ENCODE measurements at regions not wholly inside any gene's neighbourhood (a gene's known extent, or its start where the extent isn't known, plus 50 kb on each side); places are given as distances from the start of the nearest gene placed in this dataset.
A peak's percentile ranks its signal among the peaks of the same experiment; 100 is the strongest.

DNA sequence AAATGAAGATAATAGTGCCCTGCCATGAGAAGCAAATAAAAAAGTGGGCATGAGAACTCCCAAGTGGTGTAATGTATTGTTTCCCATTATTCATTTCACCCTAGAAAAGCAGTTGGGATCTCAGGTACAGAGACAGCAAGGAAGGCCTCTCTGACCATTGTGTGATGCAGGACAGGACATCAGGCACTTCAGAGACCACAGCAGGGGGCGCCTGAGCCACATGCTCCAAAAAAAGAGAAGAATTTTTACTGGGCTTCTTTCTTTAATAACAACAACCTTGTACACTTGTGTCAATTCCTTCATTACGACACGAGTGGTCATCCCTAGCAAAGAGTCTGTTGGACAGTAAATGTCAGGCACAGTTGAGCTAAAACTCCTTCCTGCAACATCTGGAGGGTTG is 533.3 kb downstream of the OMA1 start:
- TF ChIP-seq EZH2 (IDR thresholded peaks at IDR 0.05; ENCODE audit: low read depth) = no peak
- TF ChIP-seq, protein P1, sequence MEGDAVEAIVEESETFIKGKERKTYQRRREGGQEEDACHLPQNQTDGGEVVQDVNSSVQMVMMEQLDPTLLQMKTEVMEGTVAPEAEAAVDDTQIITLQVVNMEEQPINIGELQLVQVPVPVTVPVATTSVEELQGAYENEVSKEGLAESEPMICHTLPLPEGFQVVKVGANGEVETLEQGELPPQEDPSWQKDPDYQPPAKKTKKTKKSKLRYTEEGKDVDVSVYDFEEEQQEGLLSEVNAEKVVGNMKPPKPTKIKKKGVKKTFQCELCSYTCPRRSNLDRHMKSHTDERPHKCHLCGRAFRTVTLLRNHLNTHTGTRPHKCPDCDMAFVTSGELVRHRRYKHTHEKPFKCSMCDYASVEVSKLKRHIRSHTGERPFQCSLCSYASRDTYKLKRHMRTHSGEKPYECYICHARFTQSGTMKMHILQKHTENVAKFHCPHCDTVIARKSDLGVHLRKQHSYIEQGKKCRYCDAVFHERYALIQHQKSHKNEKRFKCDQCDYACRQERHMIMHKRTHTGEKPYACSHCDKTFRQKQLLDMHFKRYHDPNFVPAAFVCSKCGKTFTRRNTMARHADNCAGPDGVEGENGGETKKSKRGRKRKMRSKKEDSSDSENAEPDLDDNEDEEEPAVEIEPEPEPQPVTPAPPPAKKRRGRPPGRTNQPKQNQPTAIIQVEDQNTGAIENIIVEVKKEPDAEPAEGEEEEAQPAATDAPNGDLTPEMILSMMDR (conservative IDR thresholded peaks at IDR 0.05) = no peak
- ChIA-PET CTCF (no interaction called here), POLR2A (ENCODE audit: unreplicated experiment) (no interaction called here)
- Histone ChIP-seq H3K27ac (no peak overlapping the region), H3K9me2 (ENCODE audit: insufficient read depth) (no peaks in the 10 kb centered on the region), H3K36me3 (ENCODE audit: low read depth) (no peaks in the 10 kb centered on the region), H3K4me3 (no peak overlapping the region), H3K9me3 (ENCODE audit: insufficient read depth, low read depth) (no peaks in the 10 kb centered on the region), H3F3A (ENCODE audit: insufficient read depth, low read depth) (no peaks in the 10 kb centered on the region), H2AFZ (no peak overlapping the region), H3K4me1 (replicated peaks; ENCODE audit: insufficient read depth) (no peaks in the 10 kb centered on the region), H3K79me2 (ENCODE audit: low read depth) (no peaks in the 10 kb centered on the region), H4K20me1 (ENCODE audit: insufficient read depth) (no peaks in the 10 kb centered on the region), H3K4me2 (no peak overlapping the region), H3K27me3 (ENCODE audit: insufficient read depth, low read depth) (peaks cover 4% of the 10 kb centered on the region; the same call in 1 of the 2 replicates)
- no TSS peak for BruUV-seq (replicated peaks)
- peak in 1 of 2 experiments; percentile 6 for DNase-seq
- intact Hi-C loops (cut with micrococcal nuclease; ENCODE audit: unreplicated experiment) = no loop called here

GRCh38 chr1:58011978-58012377 is 534.5 kb downstream of the OMA1 start:
- ChIA-PET POLR2A (ENCODE audit: unreplicated experiment) (no interaction called here), CTCF (no interaction called here)
- BruUV-seq (replicated peaks) = no TSS peak
- Histone ChIP-seq H3F3A (ENCODE audit: insufficient read depth, low read depth) (no peaks in the 10 kb centered on the region), H3K4me2 (no peak overlapping the region), H3K27ac (no peak overlapping the region), H3K9me3 (ENCODE audit: insufficient read depth, low read depth) (no peaks in the 10 kb centered on the region), H3K4me3 (no peak overlapping the region), H3K27me3 (ENCODE audit: insufficient read depth, low read depth) (peaks cover 4% of the 10 kb centered on the region; the same call in 1 of the 2 replicates), H3K9me2 (ENCODE audit: insufficient read depth) (no peaks in the 10 kb centered on the region), H2AFZ (no peak overlapping the region), H3K36me3 (ENCODE audit: low read depth) (no peaks in the 10 kb centered on the region), H3K4me1 (replicated peaks; ENCODE audit: insufficient read depth) (no peaks in the 10 kb centered on the region), H4K20me1 (ENCODE audit: insufficient read depth) (no peaks in the 10 kb centered on the region), H3K79me2 (ENCODE audit: low read depth) (no peaks in the 10 kb centered on the region)
- DNase-seq = no peak
- TF ChIP-seq, protein P1 (conservative IDR thresholded peaks at IDR 0.05) = no peak
- TF ChIP-seq EZH2 (IDR thresholded peaks at IDR 0.05; ENCODE audit: low read depth) = no peak
- intact Hi-C loops (cut with micrococcal nuclease; ENCODE audit: unreplicated experiment) = no loop called here

DNA sequence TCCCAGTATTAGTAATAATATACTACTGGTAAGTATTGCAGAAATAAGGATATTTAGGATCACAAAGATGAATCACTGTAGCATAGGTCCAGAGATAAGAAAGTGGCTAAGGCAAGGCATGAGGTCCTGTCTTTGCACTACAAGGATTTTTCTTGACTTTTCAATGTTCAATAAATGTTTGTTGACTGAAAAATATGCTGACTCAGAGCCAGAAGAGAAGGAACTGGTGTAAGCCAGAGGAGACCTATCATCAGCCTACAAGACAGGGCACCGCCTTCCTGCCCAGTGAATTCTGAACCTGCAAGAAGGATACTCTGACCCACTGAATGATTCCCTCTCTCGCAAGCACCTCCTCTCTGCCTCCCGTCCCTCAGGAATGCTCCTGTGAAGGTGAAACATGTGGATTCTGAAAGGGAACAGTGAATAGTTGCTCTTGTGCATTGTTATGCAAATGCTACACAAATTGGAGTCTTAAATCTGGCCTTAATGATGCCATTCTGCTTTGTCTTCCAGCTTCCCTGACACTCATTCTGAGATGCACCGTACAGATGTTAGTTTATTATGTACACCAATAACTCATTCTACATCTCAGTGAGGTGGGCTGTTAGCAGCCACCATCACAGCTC is 540.0 kb downstream of the OMA1 start:
- POLR2A ChIA-PET (ENCODE audit: unreplicated experiment) = no interaction called here
- H3K9me3 ChIP-seq (ENCODE audit: insufficient read depth, low read depth) = no peaks in the 10 kb centered on the region
- BruUV-seq (replicated peaks) = no TSS peak
- H3F3A ChIP-seq (ENCODE audit: insufficient read depth, low read depth) = no peaks in the 10 kb centered on the region
- H3K9me2 ChIP-seq (ENCODE audit: insufficient read depth) = no peaks in the 10 kb centered on the region
- no peak overlapping the region for H3K4me3 ChIP-seq
- no peak overlapping the region for H3K27ac ChIP-seq
- H3K4me2 ChIP-seq = no peak overlapping the region
- no peak for DNase-seq
- H3K4me1 ChIP-seq (replicated peaks; ENCODE audit: insufficient read depth) = no peaks in the 10 kb centered on the region
- H4K20me1 ChIP-seq (ENCODE audit: insufficient read depth) = no peaks in the 10 kb centered on the region
- H3K36me3 ChIP-seq (ENCODE audit: low read depth) = no peaks in the 10 kb centered on the region
- TF ChIP-seq EZH2 (IDR thresholded peaks at IDR 0.05; ENCODE audit: low read depth) = no peak
- TF ChIP-seq, protein P1 (conservative IDR thresholded peaks at IDR 0.05) = no peak
- intact Hi-C loops (cut with micrococcal nuclease; ENCODE audit: unreplicated experiment) = no loop called here
- CTCF ChIA-PET = no interaction called here
- H3K79me2 ChIP-seq (ENCODE audit: low read depth) = no peaks in the 10 kb centered on the region
- H2AFZ ChIP-seq = no peak overlapping the region
- peaks cover 4% of the 10 kb centered on the region; the same call in 1 of the 2 replicates for H3K27me3 ChIP-seq (ENCODE audit: insufficient read depth, low read depth)

All from PC-9 (cell line).